HG02763 (cell line): ENCODE measurements at regions not wholly inside any gene's neighbourhood (a gene's known extent, or its start where the extent isn't known, plus 50 kb on each side); places are given as distances from the start of the nearest gene placed in this dataset.
"Not testable (repeated sequence)": the region's sequence is repeated elsewhere in the genome, so short reads cannot be mapped to it uniquely, and the experiment has no call there.

Source experiments
- ATAC-seq: cut with Tn5 transposase; IDR thresholded peaks from one replicate; pipeline ENCODE4 v1.9.1; 2021; ENCODE audit warnings: mild to moderate bottlenecking, moderate library complexity; ENCODE audit not compliant: unreplicated experiment

GRCh38 chr11:90747057-90747456, 524.2 kb upstream of the CHORDC1 start:
- no peak for ATAC-seq

- ATAC-seq: no peak
Observed at GRCh38 chr11:90744169-90744568, 521.3 kb upstream of the CHORDC1 start.

- no peak for ATAC-seq
Observed at GRCh38 chr11:90738799-90739198, 516.0 kb upstream of the CHORDC1 start.

GRCh38 chr11:90737444-90738050, 514.7 kb upstream of the CHORDC1 start:
- no peak for ATAC-seq

- no peak for ATAC-seq
Observed at GRCh38 chr11:90732486-90732885, 509.6 kb upstream of the CHORDC1 start.

GRCh38 chr11:90723475-90723874, 500.6 kb upstream of the CHORDC1 start:
- ATAC-seq: no peak

- no peak for ATAC-seq
Observed at GRCh38 chr11:90722552-90723190, 499.8 kb upstream of the CHORDC1 start.

GRCh38 chr11:90717522-90717921, 494.7 kb upstream of the CHORDC1 start:
- no peak for ATAC-seq

- no peak for ATAC-seq
Observed at GRCh38 chr11:90705661-90706060, 482.8 kb upstream of the CHORDC1 start.

- ATAC-seq: no peak
Observed at GRCh38 chr11:90704510-90704909, 481.7 kb upstream of the CHORDC1 start.

GRCh38 chr11:90701716-90702115, 478.9 kb upstream of the CHORDC1 start:
- no peak for ATAC-seq

GRCh38 chr11:90700789-90701439, 478.1 kb upstream of the CHORDC1 start:
- ATAC-seq: no peak

GRCh38 chr11:90699791-90700400, 477.0 kb upstream of the CHORDC1 start:
- no peak for ATAC-seq

- ATAC-seq: no peak
Observed at GRCh38 chr11:90698238-90698637, 475.4 kb upstream of the CHORDC1 start.

GRCh38 chr11:90675496-90675895, 452.6 kb upstream of the CHORDC1 start:
- ATAC-seq: not testable (repeated sequence)

GRCh38 chr11:90669094-90669493, 446.2 kb upstream of the CHORDC1 start:
- no peak for ATAC-seq

- ATAC-seq: no peak
Observed at GRCh38 chr11:90668502-90668901, 445.7 kb upstream of the CHORDC1 start.

GRCh38 chr11:90661233-90661632, 438.4 kb upstream of the CHORDC1 start:
- ATAC-seq: peak; percentile 80

- ATAC-seq: no peak
Observed at GRCh38 chr11:90656171-90656570, 433.3 kb upstream of the CHORDC1 start.

GRCh38 chr11:90650153-90650552, 427.3 kb upstream of the CHORDC1 start:
- ATAC-seq: no peak

GRCh38 chr11:90646706-90647105, 423.9 kb upstream of the CHORDC1 start:
- ATAC-seq: no peak

- no peak for ATAC-seq
Observed at GRCh38 chr11:90646266-90646665, 423.4 kb upstream of the CHORDC1 start.
